GM12874 (cell line): ENCODE measurements at regions not wholly inside any gene's neighbourhood (a gene's known extent, or its start where the extent isn't known, plus 50 kb on each side); places are given as distances from the start of the nearest gene placed in this dataset.

Experiments used
- TF ChIP-seq, protein P1 (sequence below): IDR thresholded peaks from 2 replicates; pipeline ENCODE4 v1.5.1; 2011; ENCODE audit warnings: low read depth, mild to moderate bottlenecking, control low read depth, low read length, moderate library complexity; ENCODE audit not compliant: insufficient read depth

- TF ChIP-seq, protein P1, sequence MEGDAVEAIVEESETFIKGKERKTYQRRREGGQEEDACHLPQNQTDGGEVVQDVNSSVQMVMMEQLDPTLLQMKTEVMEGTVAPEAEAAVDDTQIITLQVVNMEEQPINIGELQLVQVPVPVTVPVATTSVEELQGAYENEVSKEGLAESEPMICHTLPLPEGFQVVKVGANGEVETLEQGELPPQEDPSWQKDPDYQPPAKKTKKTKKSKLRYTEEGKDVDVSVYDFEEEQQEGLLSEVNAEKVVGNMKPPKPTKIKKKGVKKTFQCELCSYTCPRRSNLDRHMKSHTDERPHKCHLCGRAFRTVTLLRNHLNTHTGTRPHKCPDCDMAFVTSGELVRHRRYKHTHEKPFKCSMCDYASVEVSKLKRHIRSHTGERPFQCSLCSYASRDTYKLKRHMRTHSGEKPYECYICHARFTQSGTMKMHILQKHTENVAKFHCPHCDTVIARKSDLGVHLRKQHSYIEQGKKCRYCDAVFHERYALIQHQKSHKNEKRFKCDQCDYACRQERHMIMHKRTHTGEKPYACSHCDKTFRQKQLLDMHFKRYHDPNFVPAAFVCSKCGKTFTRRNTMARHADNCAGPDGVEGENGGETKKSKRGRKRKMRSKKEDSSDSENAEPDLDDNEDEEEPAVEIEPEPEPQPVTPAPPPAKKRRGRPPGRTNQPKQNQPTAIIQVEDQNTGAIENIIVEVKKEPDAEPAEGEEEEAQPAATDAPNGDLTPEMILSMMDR = no peak
These were observed 314.1 kb downstream of the QKI start for GRCh38 chr6:163728442-163729126.

DNA sequence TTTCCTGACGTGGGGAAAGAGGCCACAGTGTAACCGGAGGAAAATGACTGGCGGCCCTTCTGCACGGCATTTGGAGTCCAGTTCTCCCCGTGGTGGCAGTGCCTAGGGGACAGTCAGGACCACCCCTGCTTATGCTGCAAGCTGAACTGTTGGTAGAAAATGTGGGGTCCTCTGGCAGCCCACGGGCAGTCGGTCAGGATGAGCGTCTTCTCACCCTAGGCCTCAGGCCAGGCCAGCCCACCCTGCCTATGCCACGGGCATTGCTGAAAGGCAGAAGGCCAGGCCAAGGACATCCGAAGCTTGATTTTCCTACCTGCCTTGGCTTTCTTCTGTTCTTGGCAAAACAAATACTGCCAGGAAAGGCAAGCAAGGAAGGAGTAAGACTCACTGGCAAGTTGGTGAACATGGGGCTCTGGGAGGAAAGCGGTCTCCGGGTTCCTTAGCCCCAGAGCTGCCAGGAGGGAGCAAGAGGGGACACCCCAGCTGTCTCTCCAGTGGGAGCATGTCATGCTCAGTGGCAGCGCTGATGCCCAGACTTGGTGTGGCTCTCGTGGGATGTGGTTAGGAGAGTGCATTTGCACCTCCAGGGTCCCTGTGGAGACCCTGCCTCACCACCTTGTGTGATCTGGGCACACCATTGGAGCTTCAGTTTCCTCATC, 311.6 kb downstream of the QKI start:
- TF ChIP-seq, protein P1 = no peak

DNA sequence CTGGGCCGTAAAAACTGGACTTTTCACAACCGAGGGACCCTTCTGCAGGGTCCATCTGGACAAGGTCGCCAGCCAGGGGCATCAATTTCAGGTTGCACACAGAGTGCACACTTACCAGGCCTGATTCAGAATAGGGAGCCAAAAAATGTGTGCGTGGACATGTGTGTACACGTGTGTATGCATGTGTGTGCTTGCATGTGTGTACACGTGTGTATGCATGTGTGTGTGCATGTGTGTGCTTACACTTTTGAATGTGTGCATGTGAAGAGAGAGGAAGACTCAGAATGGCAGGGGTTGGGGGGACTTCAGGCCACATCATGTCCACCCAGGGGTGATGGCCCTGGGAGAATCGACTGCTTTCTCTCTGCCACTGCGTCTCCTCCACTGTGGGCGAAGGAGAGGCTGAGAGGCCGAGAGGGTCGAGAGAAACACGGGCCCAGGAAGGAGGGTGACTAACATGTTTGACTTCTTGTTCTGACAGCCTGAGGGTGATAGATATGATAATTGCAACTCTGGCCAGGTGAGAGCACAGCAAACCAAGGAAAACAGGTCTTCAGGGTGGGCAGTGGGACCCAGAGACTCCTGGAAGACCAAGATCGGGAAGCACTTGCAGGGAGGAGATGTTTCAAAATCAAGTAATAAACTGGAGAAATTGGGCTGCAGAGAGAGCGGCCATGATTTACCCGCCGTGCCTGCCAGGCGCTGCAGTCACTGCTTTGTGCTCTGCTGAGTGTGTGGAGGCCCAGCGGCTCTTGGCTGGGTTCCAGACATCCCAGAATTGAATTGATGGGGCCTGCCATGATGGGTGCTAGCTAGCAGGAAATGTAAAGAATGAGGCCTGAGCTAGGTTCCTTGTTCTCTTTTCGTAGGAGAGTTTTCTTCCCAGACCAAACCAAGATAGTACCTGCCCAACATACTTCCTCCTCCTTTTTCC, 310.8 kb downstream of the QKI start:
- TF ChIP-seq, protein P1 = no peak

- TF ChIP-seq, protein P1 = no peak
These were observed 309.7 kb downstream of the QKI start for GRCh38 chr6:163724196-163724595.

GRCh38 chr6:163723759-163724158, 309.2 kb downstream of the QKI start:
- TF ChIP-seq, protein P1 = no peak

DNA sequence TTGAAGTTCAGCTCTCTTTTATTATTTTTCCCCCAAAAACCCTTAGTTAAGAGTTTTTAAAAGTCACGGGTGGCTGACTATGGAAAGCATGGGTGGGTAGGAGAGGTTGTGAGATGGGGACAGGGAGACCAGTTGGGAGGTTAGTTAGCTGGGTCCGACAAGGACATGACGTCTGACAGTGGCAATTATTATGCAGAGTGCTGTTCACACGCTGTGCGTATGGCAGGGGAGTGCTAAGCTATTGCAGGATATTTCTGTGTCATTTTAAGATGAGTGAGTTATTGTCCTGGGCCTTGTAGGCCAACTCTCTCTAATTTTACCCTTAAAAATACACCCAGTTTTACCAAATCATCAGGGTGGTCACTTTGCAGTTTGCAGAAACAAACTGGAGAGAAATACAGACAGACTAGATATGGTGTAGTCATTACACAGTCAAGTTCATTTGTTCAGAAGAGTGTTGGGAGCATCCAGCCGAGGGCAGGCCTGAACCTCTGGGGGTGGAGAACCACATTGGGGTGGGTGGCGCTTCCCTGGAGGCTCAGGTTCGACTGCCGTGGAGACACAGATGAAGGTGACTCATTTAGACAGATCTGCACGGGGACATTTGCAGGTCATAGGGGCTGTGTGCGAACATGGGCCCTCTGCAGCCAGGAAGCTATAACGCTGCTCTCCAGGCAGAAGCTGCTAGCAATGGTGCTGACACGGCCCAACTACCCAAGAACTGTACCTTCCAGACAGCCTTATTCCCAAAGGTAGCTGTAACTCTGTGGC, 307.6 kb downstream of the QKI start:
- TF ChIP-seq, protein P1 = no peak
